ENCODE measurements at regions not wholly inside any gene's neighbourhood (a gene's known extent, or its start where the extent isn't known, plus 50 kb on each side); places are given as distances from the start of the nearest gene placed in this dataset.

DNA sequence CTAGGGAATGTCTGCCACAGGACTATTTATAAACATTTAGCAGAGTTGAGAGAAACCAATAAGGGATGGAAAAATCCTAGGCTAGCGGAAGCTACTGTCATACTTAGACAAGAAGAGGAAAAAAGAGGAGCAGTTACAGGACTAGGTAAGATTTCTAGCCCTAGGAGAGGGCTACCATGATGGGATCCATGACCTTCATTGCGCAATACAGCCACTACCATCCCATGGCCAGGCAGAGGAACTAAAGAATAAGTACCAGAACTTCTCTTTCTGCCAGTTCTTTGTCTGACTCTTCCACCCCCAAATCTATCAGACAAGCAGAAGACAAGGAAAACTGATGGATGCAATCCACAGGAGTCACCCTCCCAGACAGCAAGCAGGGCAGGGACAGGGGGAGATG, 417.0 kb upstream of the CHST9 start:
- WGBS (ENCODE audit: extremely low coverage, insufficient read length, low lambda C conversion rate) = no CpG with 5 or more reads among the region's 2 CpGs
- no peak overlapping the region for H2BK12ac ChIP-seq (ENCODE audit: insufficient read length, low read depth, low read length)
- Mint-ChIP-seq H3K4me1 (peaks cover 11 to 15% of the 10 kb centered on the region in 2 experiments), H3K27ac (no peak overlapping the region), H3K9me3 (peaks cover 0 to 15% of the 10 kb centered on the region in 2 experiments; a peak in 4 of 5 replicates), H3K4me3 (no peak overlapping the region), H3K36me3 (ENCODE audit: insufficient read depth in 1 of 3, low read depth in 3 of 3) (peaks cover 0 to 2% (median 0%) of the 10 kb centered on the region in 3 experiments; a peak in 3 of 7 replicates), H3K27me3 (ENCODE audit: low read depth) (no peaks in the 10 kb centered on the region)
- H3K27ac ChIP-seq (ENCODE audit: insufficient read length, low read depth, low read length) = no peak overlapping the region
- no peak overlapping the region for H3K9ac ChIP-seq (ENCODE audit: extremely low read depth, insufficient read length, low read length)
- H3K4me2 ChIP-seq (ENCODE audit: insufficient read depth, insufficient read length, low read length) = no peak overlapping the region
- no peak overlapping the region for H4K91ac ChIP-seq (ENCODE audit: insufficient read length, low read depth, low read length)
- H2BK15ac ChIP-seq (ENCODE audit: low read depth, low read length) = no peak overlapping the region
- no peak overlapping the region for H2AK5ac ChIP-seq (ENCODE audit: insufficient read length, low read length)
- TF ChIP-seq, protein P1, sequence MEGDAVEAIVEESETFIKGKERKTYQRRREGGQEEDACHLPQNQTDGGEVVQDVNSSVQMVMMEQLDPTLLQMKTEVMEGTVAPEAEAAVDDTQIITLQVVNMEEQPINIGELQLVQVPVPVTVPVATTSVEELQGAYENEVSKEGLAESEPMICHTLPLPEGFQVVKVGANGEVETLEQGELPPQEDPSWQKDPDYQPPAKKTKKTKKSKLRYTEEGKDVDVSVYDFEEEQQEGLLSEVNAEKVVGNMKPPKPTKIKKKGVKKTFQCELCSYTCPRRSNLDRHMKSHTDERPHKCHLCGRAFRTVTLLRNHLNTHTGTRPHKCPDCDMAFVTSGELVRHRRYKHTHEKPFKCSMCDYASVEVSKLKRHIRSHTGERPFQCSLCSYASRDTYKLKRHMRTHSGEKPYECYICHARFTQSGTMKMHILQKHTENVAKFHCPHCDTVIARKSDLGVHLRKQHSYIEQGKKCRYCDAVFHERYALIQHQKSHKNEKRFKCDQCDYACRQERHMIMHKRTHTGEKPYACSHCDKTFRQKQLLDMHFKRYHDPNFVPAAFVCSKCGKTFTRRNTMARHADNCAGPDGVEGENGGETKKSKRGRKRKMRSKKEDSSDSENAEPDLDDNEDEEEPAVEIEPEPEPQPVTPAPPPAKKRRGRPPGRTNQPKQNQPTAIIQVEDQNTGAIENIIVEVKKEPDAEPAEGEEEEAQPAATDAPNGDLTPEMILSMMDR (conservative IDR thresholded peaks at IDR 0.05) = no peak
- H3K14ac ChIP-seq (ENCODE audit: insufficient read depth, low read length) = no peak overlapping the region
- no peak overlapping the region for H4K8ac ChIP-seq (replicated peaks; ENCODE audit: insufficient read length, low read depth, low read length)
- H3K18ac ChIP-seq (ENCODE audit: insufficient read length, low read depth, low read length) = no peak overlapping the region
- no peak overlapping the region for H2BK120ac ChIP-seq (ENCODE audit: low read depth, low read length, poor library complexity, severe bottlenecking)
- no peak overlapping the region for H2BK5ac ChIP-seq (ENCODE audit: insufficient read length, low read length)
- 0 out of 2 replicates have a peak, but pooled peaks cover 2% of the 10 kb centered on the region for H3K4me1 ChIP-seq (ENCODE audit: insufficient read depth, low read length)
- no peaks in the 10 kb centered on the region for H3K79me1 ChIP-seq (ENCODE audit: insufficient read depth, low read depth, low read length, poor library complexity, severe bottlenecking)
- H3K79me2 ChIP-seq (ENCODE audit: insufficient read depth, low read length) = no peaks in the 10 kb centered on the region
- no peaks in the 10 kb centered on the region for H3K9me3 ChIP-seq (ENCODE audit: control insufficient read depth, low read depth, low read length)
- H3T11ph ChIP-seq (ENCODE audit: low read length) = no peak overlapping the region
- no peak overlapping the region for H3K23ac ChIP-seq (ENCODE audit: insufficient read length, low read depth, low read length)
- H4K20me1 ChIP-seq (ENCODE audit: control insufficient read depth, insufficient read depth, insufficient read length) = no peaks in the 10 kb centered on the region
- DNase-seq = no peak
- no peaks in the 10 kb centered on the region for H3K27me3 ChIP-seq (ENCODE audit: insufficient read depth, low read length)
- no peak overlapping the region for H3K4ac ChIP-seq (ENCODE audit: low read depth, low read length)
- no peaks in the 10 kb centered on the region for H3K23me2 ChIP-seq (ENCODE audit: insufficient read length, low read depth, low read length, poor library complexity, severe bottlenecking)
- no peak overlapping the region for H2BK20ac ChIP-seq (ENCODE audit: low read depth, low read length, poor library complexity, severe bottlenecking)
- no peak overlapping the region for H2AFZ ChIP-seq (ENCODE audit: low read length)
- H4K5ac ChIP-seq (ENCODE audit: insufficient read length, low read depth, low read length) = no peak overlapping the region
- H3K56ac ChIP-seq (ENCODE audit: insufficient read length, low read depth, low read length) = no peak overlapping the region
